ENCODE measurements at regions not wholly inside any gene's neighbourhood (a gene's known extent, or its start where the extent isn't known, plus 50 kb on each side); places are given as distances from the start of the nearest gene placed in this dataset.

DNA sequence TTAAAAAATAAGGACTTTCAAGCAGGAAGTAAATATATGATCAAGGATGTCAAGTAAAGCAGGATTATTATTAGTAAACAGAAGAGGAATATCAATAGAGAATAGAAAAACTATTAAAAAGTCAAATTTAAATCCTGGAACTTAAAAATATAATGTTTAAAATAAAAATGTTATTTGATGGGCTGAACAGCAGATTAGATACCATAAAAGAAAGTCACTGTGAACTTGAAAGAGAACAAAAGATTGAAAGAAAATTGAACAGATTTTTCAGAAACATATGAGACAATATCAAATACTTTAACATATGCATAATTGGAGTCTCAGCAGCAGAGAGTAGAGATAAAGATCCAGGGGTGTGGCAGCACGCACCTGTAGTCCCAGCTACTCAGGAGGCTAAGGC lies 1213.7 kb upstream of the AUTS2 start:
- TF ChIP-seq, protein P1, sequence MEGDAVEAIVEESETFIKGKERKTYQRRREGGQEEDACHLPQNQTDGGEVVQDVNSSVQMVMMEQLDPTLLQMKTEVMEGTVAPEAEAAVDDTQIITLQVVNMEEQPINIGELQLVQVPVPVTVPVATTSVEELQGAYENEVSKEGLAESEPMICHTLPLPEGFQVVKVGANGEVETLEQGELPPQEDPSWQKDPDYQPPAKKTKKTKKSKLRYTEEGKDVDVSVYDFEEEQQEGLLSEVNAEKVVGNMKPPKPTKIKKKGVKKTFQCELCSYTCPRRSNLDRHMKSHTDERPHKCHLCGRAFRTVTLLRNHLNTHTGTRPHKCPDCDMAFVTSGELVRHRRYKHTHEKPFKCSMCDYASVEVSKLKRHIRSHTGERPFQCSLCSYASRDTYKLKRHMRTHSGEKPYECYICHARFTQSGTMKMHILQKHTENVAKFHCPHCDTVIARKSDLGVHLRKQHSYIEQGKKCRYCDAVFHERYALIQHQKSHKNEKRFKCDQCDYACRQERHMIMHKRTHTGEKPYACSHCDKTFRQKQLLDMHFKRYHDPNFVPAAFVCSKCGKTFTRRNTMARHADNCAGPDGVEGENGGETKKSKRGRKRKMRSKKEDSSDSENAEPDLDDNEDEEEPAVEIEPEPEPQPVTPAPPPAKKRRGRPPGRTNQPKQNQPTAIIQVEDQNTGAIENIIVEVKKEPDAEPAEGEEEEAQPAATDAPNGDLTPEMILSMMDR (IDR thresholded peaks at IDR 0.05), result no peak
- TF ChIP-seq POLR2AphosphoS5 (IDR thresholded peaks at IDR 0.05), result no peak
- TF ChIP-seq EP300 (IDR thresholded peaks at IDR 0.05), result no peak
- TF ChIP-seq POLR2A (IDR thresholded peaks at IDR 0.05), result no peak
